Endothelial cell of umbilical vein (primary cell): ENCODE measurements at regions not wholly inside any gene's neighbourhood (a gene's known extent, or its start where the extent isn't known, plus 50 kb on each side); places are given as distances from the start of the nearest gene placed in this dataset.

ENCODE experiments used
- BruUV-seq: library from RNA; stranded (reverse); fragments of 400-500 nt; replicated peaks from 2 replicates; lab custom pipeline; 2021; lab: Mats Ljungman, UMichigan
- CTCF ChIA-PET: fragments of 300-600, 350-600 bp; sonication (Branson Sonifier 250); formaldehyde crosslinking; loops from one replicate; lab custom pipeline; 2021; ENCODE audit warnings: antibody characterized with exemption, inconsistent platforms; lab: Charles Lee
- POLR2A ChIA-PET: fragments of 300-600, 350-600 bp; sonication (Branson Sonifier 250); formaldehyde crosslinking; loops from one replicate; lab custom pipeline; 2021; ENCODE audit warnings: antibody characterized with exemption, inconsistent platforms; lab: Charles Lee
- DNase-seq: peaks from one replicate; pipeline ENCODE4 v3.0.0-alpha.2; 2011; ENCODE audit warnings: low read depth, low spot score
- FAIRE-seq: peaks from 2 replicates; lab custom pipeline; 2011; peaks lifted over from hg19 to GRCh38; lab: Jason Lieb, UNC
- H2AFZ ChIP-seq: 2 replicates; pipeline ENCODE4 v1.6.0; 2012; ENCODE audit warnings: low read depth, low read length, control low read depth, inconsistent platforms
- H3K27ac ChIP-seq: 2 replicates; pipeline ENCODE4 v1.5.1; 2011; ENCODE audit warnings: low read depth, mild to moderate bottlenecking, control low read depth, low read length, moderate library complexity; ENCODE audit not compliant: insufficient read depth
- H3K27me3 ChIP-seq, 2 experiments: 2 replicates each; pipeline versions ENCODE4 v1.6.0 to v1.6.1; 2011; ENCODE audit warnings: low read length in 2 of 2, mixed read lengths in 1 of 2; ENCODE audit not compliant: control insufficient read depth in 2 of 2, insufficient read depth in 2 of 2
- H3K36me3 ChIP-seq, 2 experiments: 2 replicates in 1 of 2; 3 replicates in 1 of 2; pipeline ENCODE4 v1.5.1; 2011; ENCODE audit warnings: low read length in 2 of 2, mild to moderate bottlenecking in 1 of 2, moderate library complexity in 1 of 2; ENCODE audit not compliant: control insufficient read depth in 2 of 2, insufficient read depth in 2 of 2; ENCODE audit errors: extremely low read depth in 1 of 2
- H3K4me1 ChIP-seq: 3 replicates; pipeline ENCODE4 v1.5.1; 2011; ENCODE audit warnings: mild to moderate bottlenecking, low read length; ENCODE audit not compliant: control insufficient read depth, insufficient read depth; ENCODE audit errors: extremely low read depth
- H3K4me2 ChIP-seq: 2 replicates; pipeline ENCODE4 v1.6.1; 2011; ENCODE audit warnings: low read length, control low read depth, mixed read lengths; ENCODE audit not compliant: insufficient read depth
- H3K4me3 ChIP-seq, 3 experiments: fragments of 200-600 bp in 1 of 3; sonication (generic), shearing (Covaris generic) in 1 of 3; replicated peaks in 1 of 3; 2 replicates each; pipeline ENCODE4 v1.5.1; 2011 to 2016; ENCODE audit warnings: control low read depth in 3 of 3, low read length in 3 of 3, mild to moderate bottlenecking in 2 of 3, inconsistent platforms in 1 of 3, low read depth in 1 of 3, moderate library complexity in 1 of 3; ENCODE audit not compliant: insufficient read depth in 1 of 3
- H3K79me2 ChIP-seq: 2 replicates; pipeline ENCODE4 v1.6.0; 2012; ENCODE audit warnings: low read length, inconsistent platforms; ENCODE audit not compliant: control insufficient read depth, insufficient read depth
- H3K9ac ChIP-seq: replicated peaks from 2 replicates; pipeline ENCODE3; 2011; ENCODE audit warnings: low read length, control low read depth; ENCODE audit not compliant: insufficient read depth; ENCODE audit errors: extremely low read depth
- H3K9me1 ChIP-seq: replicated peaks from 3 replicates; pipeline ENCODE4 v1.6.0; 2011; ENCODE audit warnings: mild to moderate bottlenecking, low read length; ENCODE audit not compliant: control insufficient read depth, insufficient read depth; ENCODE audit errors: extremely low read depth
- H3K9me3 ChIP-seq: replicated peaks from 2 replicates; pipeline ENCODE4 v1.5.1; 2012; ENCODE audit warnings: low read length, inconsistent platforms; ENCODE audit not compliant: control insufficient read depth, insufficient read depth
- H4K20me1 ChIP-seq: replicated peaks from 2 replicates; pipeline ENCODE3; 2011; ENCODE audit warnings: mild to moderate bottlenecking, low read length; ENCODE audit not compliant: control insufficient read depth, insufficient read depth; ENCODE audit errors: extremely low read depth
- EZH2 ChIP-seq: IDR thresholded peaks from 2 replicates; pipeline ENCODE4 v1.6.1; 2012; ENCODE audit warnings: borderline replicate concordance, low read depth, mild to moderate bottlenecking, moderate library complexity, low read length, inconsistent platforms; ENCODE audit not compliant: severe bottlenecking
- FOS ChIP-seq: IDR thresholded peaks from 2 replicates; pipeline ENCODE4 v1.6.1; 2011; ENCODE audit warnings: mild to moderate bottlenecking, low read length, moderate library complexity, borderline replicate concordance; ENCODE audit not compliant: insufficient read depth
- GATA2 ChIP-seq: IDR thresholded peaks from 2 replicates; pipeline ENCODE4 v1.7.0; 2011; ENCODE audit warnings: low read depth, mild to moderate bottlenecking, moderate library complexity, mixed read lengths, low read length; ENCODE audit not compliant: insufficient read length, insufficient read depth
- JUN ChIP-seq: IDR thresholded peaks from 2 replicates; pipeline ENCODE4 v1.6.1; 2011; ENCODE audit warnings: borderline replicate concordance, low read depth; ENCODE audit not compliant: insufficient read length, insufficient read depth
- MAX ChIP-seq: IDR thresholded peaks from 2 replicates; pipeline ENCODE4 v1.6.1; 2011; ENCODE audit not compliant: insufficient read depth, insufficient read length
- MYC ChIP-seq: IDR thresholded peaks from one replicate; pipeline ENCODE4 v1.6.1; 2011; ENCODE audit warnings: mild to moderate bottlenecking, low read depth, low read length
- POLR2A ChIP-seq: IDR thresholded peaks from 2 replicates; pipeline ENCODE4 v1.6.1; 2012; ENCODE audit warnings: low read depth, mild to moderate bottlenecking, control low read depth, low read length
- POLR2AphosphoS5 ChIP-seq: IDR thresholded peaks from 2 replicates; pipeline ENCODE4 v1.6.1; 2012; ENCODE audit warnings: low read depth, mild to moderate bottlenecking, control low read depth, low read length, moderate library complexity; ENCODE audit not compliant: insufficient read depth
- dilution Hi-C: fragments of 300-500 bp; cut with MboI; formaldehyde crosslinking; loops from one replicate; pipeline ENCODE4 v1.15.0; 2019; ENCODE audit warnings: low sequenced_read_pairs; ENCODE audit not compliant: extremely low pct_ligation_motif_present
- intact Hi-C: fragments of 100-400 bp; cut with micrococcal nuclease; formaldehyde crosslinking; loops from one replicate; pipeline ENCODE4 v1.10.0; 2022
- TF ChIP-seq, protein P1 (sequence below), 2 donors: IDR thresholded peaks; 1 replicate in 1 of 2; 2 replicates in 1 of 2; pipeline ENCODE4 v1.5.1; 2011; ENCODE audit warnings: low read length in 2 of 2, mild to moderate bottlenecking in 2 of 2, moderate library complexity in 2 of 2, control low read depth in 1 of 2, inconsistent platforms in 1 of 2, low read depth in 1 of 2; ENCODE audit not compliant: insufficient read depth in 1 of 2; ENCODE audit errors: extremely low read depth in 1 of 2

- Histone ChIP-seq H4K20me1 (no peaks in the 10 kb centered on the region), H3K9me3 (peaks cover 2% of the 10 kb centered on the region), H3K4me1 (no peaks in the 10 kb centered on the region), H3K27me3 (no peaks in the 10 kb centered on the region), H3K9ac (no peak overlapping the region), H3K27ac (no peak overlapping the region), H3K4me3 (no peak overlapping the region), H3K4me2 (no peak overlapping the region), H3K9me1 (no peaks in the 10 kb centered on the region), H3K79me2 (no peaks in the 10 kb centered on the region), H3K36me3 (no peaks in the 10 kb centered on the region), H2AFZ (no peak overlapping the region)
- no peak for FAIRE-seq
- ChIA-PET CTCF (no interaction called here), POLR2A (no interaction called here)
- TF ChIP-seq MAX, result no peak
- TF ChIP-seq FOS, result no peak
- TF ChIP-seq GATA2, result no peak
- TF ChIP-seq MYC, result no peak
- no peak for TF ChIP-seq JUN
- no TSS peak for BruUV-seq
- intact Hi-C loops, result no loop called here
- dilution Hi-C loops, result no loop called here
- DNase-seq, result no peak
Observed at GRCh38 chr4:187103351-187103750, 379.7 kb upstream of the FAT1 start.

- CTCF ChIA-PET, result no interaction called here
- no peaks in the 10 kb centered on the region for H4K20me1 ChIP-seq
- H3K9ac ChIP-seq, result no peak overlapping the region
- peaks cover 7% of the 10 kb centered on the region for H3K9me3 ChIP-seq
- no peak overlapping the region for H3K27ac ChIP-seq
- POLR2A ChIA-PET, result no interaction called here
- no peaks in the 10 kb centered on the region for H3K27me3 ChIP-seq
- H3K4me2 ChIP-seq, result no peak overlapping the region
- TF ChIP-seq POLR2A (no peak), FOS (no peak), JUN (no peak), MYC (no peak), POLR2AphosphoS5 (no peak), GATA2 (no peak), EZH2 (no peak), MAX (no peak)
- TF ChIP-seq, protein P1, sequence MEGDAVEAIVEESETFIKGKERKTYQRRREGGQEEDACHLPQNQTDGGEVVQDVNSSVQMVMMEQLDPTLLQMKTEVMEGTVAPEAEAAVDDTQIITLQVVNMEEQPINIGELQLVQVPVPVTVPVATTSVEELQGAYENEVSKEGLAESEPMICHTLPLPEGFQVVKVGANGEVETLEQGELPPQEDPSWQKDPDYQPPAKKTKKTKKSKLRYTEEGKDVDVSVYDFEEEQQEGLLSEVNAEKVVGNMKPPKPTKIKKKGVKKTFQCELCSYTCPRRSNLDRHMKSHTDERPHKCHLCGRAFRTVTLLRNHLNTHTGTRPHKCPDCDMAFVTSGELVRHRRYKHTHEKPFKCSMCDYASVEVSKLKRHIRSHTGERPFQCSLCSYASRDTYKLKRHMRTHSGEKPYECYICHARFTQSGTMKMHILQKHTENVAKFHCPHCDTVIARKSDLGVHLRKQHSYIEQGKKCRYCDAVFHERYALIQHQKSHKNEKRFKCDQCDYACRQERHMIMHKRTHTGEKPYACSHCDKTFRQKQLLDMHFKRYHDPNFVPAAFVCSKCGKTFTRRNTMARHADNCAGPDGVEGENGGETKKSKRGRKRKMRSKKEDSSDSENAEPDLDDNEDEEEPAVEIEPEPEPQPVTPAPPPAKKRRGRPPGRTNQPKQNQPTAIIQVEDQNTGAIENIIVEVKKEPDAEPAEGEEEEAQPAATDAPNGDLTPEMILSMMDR (IDR thresholded peaks at IDR 0.05; ENCODE audit: extremely low read depth in 1 of 2, insufficient read depth in 1 of 2, low read depth in 1 of 2, low read length in 2 of 2), result no peak
- H2AFZ ChIP-seq, result no peak overlapping the region
- no peak overlapping the region for H3K4me3 ChIP-seq
- no peaks in the 10 kb centered on the region for H3K36me3 ChIP-seq
- H3K9me1 ChIP-seq, result no peaks in the 10 kb centered on the region
- BruUV-seq, result no TSS peak
- no peaks in the 10 kb centered on the region for H3K4me1 ChIP-seq
- DNase-seq (no peak), FAIRE-seq (no peak)
- no peaks in the 10 kb centered on the region for H3K79me2 ChIP-seq
- dilution Hi-C loops, result no loop called here
- intact Hi-C loops, result no loop called here
Observed at GRCh38 chr4:187108845-187109244, 385.2 kb upstream of the FAT1 start.
